ENCODE measurements at regions not wholly inside any gene's neighbourhood (a gene's known extent, or its start where the extent isn't known, plus 50 kb on each side); places are given as distances from the start of the nearest gene placed in this dataset.

DNA sequence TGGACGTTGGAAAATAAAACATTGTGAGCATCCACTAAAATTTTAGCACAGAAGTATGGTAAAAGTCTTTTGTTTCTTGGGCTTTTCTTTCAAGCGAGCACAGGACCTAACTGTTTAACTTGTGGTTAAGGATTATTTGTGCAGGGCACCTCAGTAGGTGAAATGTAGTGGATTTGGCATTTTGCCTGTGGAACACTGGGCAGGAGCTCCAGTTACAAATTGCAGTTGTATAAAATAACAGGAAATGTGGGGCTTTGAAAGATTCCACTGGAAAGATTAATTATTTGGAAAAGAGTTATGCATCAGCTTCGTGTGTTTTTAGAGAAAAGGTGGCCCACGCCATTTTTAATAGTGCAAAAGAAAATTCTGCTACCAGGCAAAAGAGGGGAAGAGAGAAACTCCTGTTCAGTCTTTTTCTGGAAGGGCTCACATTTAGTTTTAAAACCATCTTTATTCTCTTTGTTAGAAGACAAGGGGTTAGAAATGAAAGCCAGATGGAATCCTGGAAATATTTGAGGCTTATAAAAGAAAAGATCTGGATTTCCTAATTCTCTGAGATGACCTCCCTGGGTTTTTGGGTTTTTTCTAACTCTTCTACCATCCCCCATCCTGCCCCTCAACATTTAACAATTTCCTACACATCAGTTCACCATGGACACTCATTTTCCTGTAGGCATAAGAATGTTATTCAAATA is 144.3 kb upstream of the SERTAD2 start:
- TF ChIP-seq, protein P1, sequence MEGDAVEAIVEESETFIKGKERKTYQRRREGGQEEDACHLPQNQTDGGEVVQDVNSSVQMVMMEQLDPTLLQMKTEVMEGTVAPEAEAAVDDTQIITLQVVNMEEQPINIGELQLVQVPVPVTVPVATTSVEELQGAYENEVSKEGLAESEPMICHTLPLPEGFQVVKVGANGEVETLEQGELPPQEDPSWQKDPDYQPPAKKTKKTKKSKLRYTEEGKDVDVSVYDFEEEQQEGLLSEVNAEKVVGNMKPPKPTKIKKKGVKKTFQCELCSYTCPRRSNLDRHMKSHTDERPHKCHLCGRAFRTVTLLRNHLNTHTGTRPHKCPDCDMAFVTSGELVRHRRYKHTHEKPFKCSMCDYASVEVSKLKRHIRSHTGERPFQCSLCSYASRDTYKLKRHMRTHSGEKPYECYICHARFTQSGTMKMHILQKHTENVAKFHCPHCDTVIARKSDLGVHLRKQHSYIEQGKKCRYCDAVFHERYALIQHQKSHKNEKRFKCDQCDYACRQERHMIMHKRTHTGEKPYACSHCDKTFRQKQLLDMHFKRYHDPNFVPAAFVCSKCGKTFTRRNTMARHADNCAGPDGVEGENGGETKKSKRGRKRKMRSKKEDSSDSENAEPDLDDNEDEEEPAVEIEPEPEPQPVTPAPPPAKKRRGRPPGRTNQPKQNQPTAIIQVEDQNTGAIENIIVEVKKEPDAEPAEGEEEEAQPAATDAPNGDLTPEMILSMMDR (IDR thresholded peaks at IDR 0.05; ENCODE audit: low read depth, low read length), result no peak
- TF ChIP-seq, protein P2, sequence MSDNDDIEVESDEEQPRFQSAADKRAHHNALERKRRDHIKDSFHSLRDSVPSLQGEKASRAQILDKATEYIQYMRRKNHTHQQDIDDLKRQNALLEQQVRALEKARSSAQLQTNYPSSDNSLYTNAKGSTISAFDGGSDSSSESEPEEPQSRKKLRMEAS (IDR thresholded peaks at IDR 0.05; ENCODE audit: low read depth, low read length), result no peak
- TF ChIP-seq MYC (IDR thresholded peaks at IDR 0.05; ENCODE audit: low read depth, low read length) (no peak), POLR2A (IDR thresholded peaks at IDR 0.05; ENCODE audit: extremely low read depth, insufficient read length) (no peak)

All from NB4 (cell line).